Kidney tubule cell (primary cell): ENCODE measurements at regions not wholly inside any gene's neighbourhood (a gene's known extent, or its start where the extent isn't known, plus 50 kb on each side); places are given as distances from the start of the nearest gene placed in this dataset.
"Not testable (repeated sequence)": the region's sequence is repeated elsewhere in the genome, so short reads cannot be mapped to it uniquely, and the experiment has no call there.

Experiments
- DNase-seq: peaks from one replicate; pipeline ENCODE4 v3.0.0-alpha.2; 2018; ENCODE audit warnings: low spot score

DNA sequence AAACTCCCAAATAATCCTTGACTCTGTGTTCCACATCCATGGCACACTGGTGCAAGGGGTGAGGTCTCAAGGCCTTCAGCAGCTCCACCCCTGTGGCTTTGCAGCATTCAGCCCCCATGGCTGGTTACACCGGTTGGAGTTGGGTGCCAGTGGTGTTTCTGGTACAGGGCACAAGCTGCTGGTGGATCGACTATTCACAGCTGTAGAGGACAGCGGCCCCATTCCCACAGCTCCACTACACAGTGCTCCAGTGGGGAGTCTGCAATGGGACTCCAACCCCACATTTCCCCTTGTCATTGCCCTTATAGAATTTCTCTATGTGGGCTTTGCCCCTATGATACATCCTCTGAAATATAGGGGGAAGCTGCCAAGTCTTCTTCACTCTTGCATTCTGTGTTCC, 64.3 kb upstream of the SGO1 start:
- DNase-seq, result no peak

DNA sequence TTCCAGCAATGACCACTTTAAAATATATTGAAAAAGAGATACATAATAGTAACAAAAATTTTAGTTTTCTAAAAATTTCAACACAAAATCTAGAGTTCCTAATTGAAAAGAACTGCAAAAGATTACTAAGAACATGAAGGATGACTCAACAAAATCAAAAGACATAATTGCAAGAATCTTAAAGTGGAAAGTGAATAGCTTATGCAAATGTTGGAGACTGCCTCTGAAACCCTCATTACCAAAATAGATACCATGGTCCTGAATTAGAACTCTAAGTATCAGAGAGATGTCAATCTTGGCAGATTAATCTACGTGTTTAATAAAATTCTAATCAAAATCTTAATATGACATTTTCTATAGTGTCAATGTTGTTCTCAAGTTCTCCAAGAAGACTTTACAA, 60.7 kb upstream of the SGO1 start:
- no peak for DNase-seq

DNA sequence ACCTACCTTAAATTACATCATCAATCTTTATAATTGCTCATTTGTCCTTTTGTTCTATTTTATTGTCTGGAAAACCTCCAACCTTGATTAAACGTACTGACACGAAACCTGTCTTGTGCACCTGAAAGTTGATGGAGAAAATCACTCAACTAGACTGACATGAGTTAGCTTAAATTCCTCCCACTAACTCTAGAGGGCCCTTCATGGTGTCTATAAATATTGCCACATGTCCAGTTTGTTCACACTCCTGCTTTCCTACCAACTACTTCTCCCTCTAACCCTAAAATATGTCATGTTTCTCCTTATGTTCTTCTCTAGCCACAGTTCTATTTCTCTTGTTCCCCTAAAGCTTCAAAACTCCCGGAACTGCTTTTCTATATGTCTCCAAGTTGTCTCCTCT, 59.8 kb upstream of the SGO1 start:
- DNase-seq, result no peak

DNA sequence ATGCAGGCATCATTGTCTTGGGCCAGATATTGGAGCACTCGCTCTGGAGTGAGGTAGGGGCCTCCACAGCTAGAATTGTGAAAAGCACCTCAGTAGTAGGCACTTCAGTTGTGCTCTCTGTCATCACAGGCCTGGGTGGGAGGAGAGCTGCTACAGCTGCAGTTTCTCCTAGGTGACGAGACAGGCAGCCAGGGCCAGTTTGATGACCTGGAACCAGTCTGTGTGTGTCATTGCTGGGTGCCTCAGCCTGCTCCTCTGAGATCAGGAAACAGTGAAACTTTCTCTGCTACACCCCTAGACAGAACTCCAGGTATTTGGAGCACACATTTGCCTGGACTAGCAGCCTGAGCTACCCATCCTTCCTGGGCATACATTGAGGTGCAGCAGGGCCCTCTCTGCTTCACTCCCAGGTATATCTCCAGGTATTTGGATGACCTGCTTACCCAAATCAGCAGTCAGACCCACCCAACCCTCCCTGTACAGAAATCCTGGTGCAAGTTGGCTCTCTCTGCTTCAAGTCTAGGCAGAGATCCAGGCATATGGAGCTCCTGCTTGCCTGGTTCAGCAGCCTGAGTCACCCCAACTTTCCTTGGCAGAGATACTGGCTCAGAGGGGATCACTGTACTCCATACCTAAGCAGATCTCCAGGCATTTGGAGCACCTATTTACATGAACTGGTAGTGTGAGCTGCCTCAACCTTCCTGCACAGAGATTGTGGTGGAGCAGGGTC, 54.3 kb upstream of the SGO1 start:
- peak; percentile 36 for DNase-seq

DNA sequence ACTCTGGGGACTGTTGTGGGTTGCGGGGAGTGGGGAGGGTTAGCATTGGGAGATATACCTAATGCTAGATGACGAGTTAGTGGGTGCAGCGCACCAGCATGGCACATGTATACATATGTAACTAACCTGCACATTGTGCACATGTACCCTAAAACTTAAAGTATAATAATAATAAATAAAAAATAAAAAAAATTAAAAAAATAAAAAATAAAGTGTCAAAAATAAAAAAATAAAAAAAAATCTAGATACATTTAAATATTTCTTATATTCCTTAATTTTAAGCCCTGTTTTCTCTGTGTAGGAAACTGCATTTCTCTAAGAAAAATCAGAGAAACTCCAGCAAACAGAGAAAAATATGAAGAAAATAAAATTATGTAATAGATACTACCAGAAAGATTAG, 52.2 kb upstream of the SGO1 start:
- not testable (repeated sequence) for DNase-seq

DNA sequence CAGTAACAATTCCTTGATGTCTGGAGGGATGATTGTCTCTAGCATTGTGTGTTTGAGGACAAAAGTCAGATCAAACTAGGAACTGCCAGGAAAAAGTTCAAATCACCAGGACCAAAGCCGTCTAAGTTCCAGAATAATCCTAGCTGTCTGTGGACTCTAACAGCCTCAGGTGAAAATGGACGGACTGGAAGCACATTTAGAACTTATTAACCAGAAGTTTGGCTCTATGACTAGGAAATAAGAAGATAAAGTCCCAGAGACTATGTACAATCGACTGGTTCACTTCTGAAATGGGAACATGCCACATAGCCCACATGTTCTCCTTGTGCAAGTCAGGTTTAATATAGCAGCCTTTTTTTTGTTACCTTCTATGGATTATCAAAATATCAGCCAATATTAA, 50.6 kb upstream of the SGO1 start:
- DNase-seq, result no peak
